ENCODE measurements at regions not wholly inside any gene's neighbourhood (a gene's known extent, or its start where the extent isn't known, plus 50 kb on each side); places are given as distances from the start of the nearest gene placed in this dataset.

GRCh38 chr6:67411036-67411435 is 1224.0 kb upstream of the ADGRB3 start:
- DNase-seq (ENCODE audit: low read depth, low spot score): no peak

- DNase-seq (ENCODE audit: low read depth, low spot score): no peak
Measured at GRCh38 chr6:67394254-67394653, 1240.8 kb upstream of the ADGRB3 start.

- peak; percentile 29 for DNase-seq (ENCODE audit: low read depth, low spot score)
Measured at GRCh38 chr6:67393356-67393755, 1241.7 kb upstream of the ADGRB3 start.

GRCh38 chr6:67391955-67392354 is 1243.1 kb upstream of the ADGRB3 start:
- DNase-seq (ENCODE audit: low read depth, low spot score): no peak

GRCh38 chr6:67369679-67370078 is 1265.4 kb upstream of the ADGRB3 start:
- no peak for DNase-seq (ENCODE audit: low read depth, low spot score)

- DNase-seq (ENCODE audit: low read depth, low spot score): no peak
Measured at GRCh38 chr6:67362976-67363375, 1272.1 kb upstream of the ADGRB3 start.

- no peak for DNase-seq (ENCODE audit: low read depth, low spot score)
Measured at GRCh38 chr6:67361264-67361663, 1273.8 kb upstream of the ADGRB3 start.

- no peak for DNase-seq (ENCODE audit: low read depth, low spot score)
Measured at GRCh38 chr6:67358241-67358640, 1276.8 kb upstream of the ADGRB3 start.

- DNase-seq (ENCODE audit: low read depth, low spot score): no peak
Measured at GRCh38 chr6:67353861-67354260, 1281.2 kb upstream of the ADGRB3 start.

- no peak for DNase-seq (ENCODE audit: low read depth, low spot score)
Measured at GRCh38 chr6:67352717-67353116, 1282.4 kb upstream of the ADGRB3 start.

GRCh38 chr6:67350729-67351128 is 1284.4 kb upstream of the ADGRB3 start:
- DNase-seq (ENCODE audit: low read depth, low spot score): no peak

GRCh38 chr6:67345946-67346345 is 1289.1 kb upstream of the ADGRB3 start:
- DNase-seq (ENCODE audit: low read depth, low spot score): no peak

GRCh38 chr6:67336014-67336413 is 1299.1 kb upstream of the ADGRB3 start:
- DNase-seq (ENCODE audit: low read depth, low spot score): peak; percentile 24

- no peak for DNase-seq (ENCODE audit: low read depth, low spot score)
Measured at GRCh38 chr6:67331304-67331703, 1303.8 kb upstream of the ADGRB3 start.

GRCh38 chr6:67328269-67328668 is 1306.8 kb upstream of the ADGRB3 start:
- no peak for DNase-seq (ENCODE audit: low read depth, low spot score)

- no peak for DNase-seq (ENCODE audit: low read depth, low spot score)
Measured at GRCh38 chr6:67300430-67301040, 1334.5 kb upstream of the ADGRB3 start.

- DNase-seq (ENCODE audit: low read depth, low spot score): no peak
Measured at GRCh38 chr6:67292169-67292568, 1342.9 kb upstream of the ADGRB3 start.

- peak; percentile 33 for DNase-seq (ENCODE audit: low read depth, low spot score)
Measured at GRCh38 chr6:67287566-67287965, 1347.5 kb upstream of the ADGRB3 start.

GRCh38 chr6:67285770-67286495 is 1349.1 kb upstream of the ADGRB3 start:
- DNase-seq (ENCODE audit: low read depth, low spot score): no peak

- no peak for DNase-seq (ENCODE audit: low read depth, low spot score)
Measured at GRCh38 chr6:67277312-67277711, 1357.8 kb upstream of the ADGRB3 start.

GRCh38 chr6:67265996-67266921 is 1368.8 kb upstream of the ADGRB3 start:
- DNase-seq (ENCODE audit: low read depth, low spot score): no peak

GRCh38 chr6:67252663-67253062 is 1382.4 kb upstream of the ADGRB3 start:
- DNase-seq (ENCODE audit: low read depth, low spot score): no peak
